ENCODE measurements at regions not wholly inside any gene's neighbourhood (a gene's known extent, or its start where the extent isn't known, plus 50 kb on each side); places are given as distances from the start of the nearest gene placed in this dataset.

- Histone ChIP-seq H3K4me3 (ENCODE audit: low read length in 3 of 3) (no peak overlapping the region), H3K9ac (ENCODE audit: low read length in 3 of 3) (no peak overlapping the region), H3K4me1 (ENCODE audit: control insufficient read depth in 2 of 3, insufficient read depth in 2 of 3, low read depth in 1 of 3, low read length in 3 of 3) (no peaks in the 10 kb centered on the region), H3K9me3 (ENCODE audit: control insufficient read depth in 2 of 3, insufficient read depth in 1 of 3, low read length in 3 of 3) (no peaks in the 10 kb centered on the region), H3K36me3 (ENCODE audit: control insufficient read depth in 2 of 3, insufficient read depth in 3 of 3, low read length in 3 of 3) (no peaks in the 10 kb centered on the region), H3K27me3 (ENCODE audit: control insufficient read depth, insufficient read depth, low read length) (no peaks in the 10 kb centered on the region), H3K27ac (ENCODE audit: low read depth in 2 of 2, low read length in 2 of 2) (no peak overlapping the region)
- intact Hi-C loops (cut with DNase I) = no loop called here
- FAIRE-seq = no peak
- TF ChIP-seq CTCF (IDR thresholded peaks at IDR 0.05; ENCODE audit: borderline replicate concordance, extremely low read depth, insufficient read depth) = no peak
- no peak for DNase-seq
These were observed 154.7 kb downstream of the TFAP2C start for GRCh38 chr20:56783826-56784225.

- no peaks in the 10 kb centered on the region for H3K4me1 ChIP-seq (ENCODE audit: control insufficient read depth in 2 of 3, insufficient read depth in 2 of 3, low read depth in 1 of 3, low read length in 3 of 3)
- no peak overlapping the region for H3K27ac ChIP-seq (ENCODE audit: low read depth in 2 of 2, low read length in 2 of 2)
- FAIRE-seq (no peak), DNase-seq (no peak)
- no peak overlapping the region for H3K9ac ChIP-seq (ENCODE audit: low read length in 3 of 3)
- H3K9me3 ChIP-seq (ENCODE audit: control insufficient read depth in 2 of 3, insufficient read depth in 1 of 3, low read length in 3 of 3) = no peaks in the 10 kb centered on the region
- intact Hi-C loops (cut with DNase I) = no loop called here
- no peaks in the 10 kb centered on the region for H3K27me3 ChIP-seq (ENCODE audit: control insufficient read depth, insufficient read depth, low read length)
- no peaks in the 10 kb centered on the region for H3K36me3 ChIP-seq (ENCODE audit: control insufficient read depth in 2 of 3, insufficient read depth in 3 of 3, low read length in 3 of 3)
- TF ChIP-seq CTCF (IDR thresholded peaks at IDR 0.05; ENCODE audit: borderline replicate concordance, extremely low read depth, insufficient read depth) = no peak
- H3K4me3 ChIP-seq (ENCODE audit: low read length in 3 of 3) = no peak overlapping the region
These were observed 157.4 kb downstream of the TFAP2C start for GRCh38 chr20:56786503-56786902.

- DNase-seq = peak in 1 of 5 donors; percentile 3
- no peak for TF ChIP-seq CTCF (IDR thresholded peaks at IDR 0.05; ENCODE audit: borderline replicate concordance, extremely low read depth, insufficient read depth)
- H3K9me3 ChIP-seq (ENCODE audit: control insufficient read depth in 2 of 3, insufficient read depth in 1 of 3, low read length in 3 of 3) = no peaks in the 10 kb centered on the region
- H3K36me3 ChIP-seq (ENCODE audit: control insufficient read depth in 2 of 3, insufficient read depth in 3 of 3, low read length in 3 of 3) = no peaks in the 10 kb centered on the region
- FAIRE-seq = no peak
- no peak overlapping the region for H3K27ac ChIP-seq (ENCODE audit: low read depth in 2 of 2, low read length in 2 of 2)
- H3K27me3 ChIP-seq (ENCODE audit: control insufficient read depth, insufficient read depth, low read length) = no peaks in the 10 kb centered on the region
- no peak overlapping the region for H3K9ac ChIP-seq (ENCODE audit: low read length in 3 of 3)
- intact Hi-C loops (cut with DNase I) = no loop called here
- H3K4me1 ChIP-seq (ENCODE audit: control insufficient read depth in 2 of 3, insufficient read depth in 2 of 3, low read depth in 1 of 3, low read length in 3 of 3) = no peaks in the 10 kb centered on the region
- H3K4me3 ChIP-seq (ENCODE audit: low read length in 3 of 3) = no peak overlapping the region
These were observed 159.1 kb downstream of the TFAP2C start for GRCh38 chr20:56788041-56788670.

Data from kidney (tissue), 13 donors.